Tibial nerve (tissue), 4 donors: ENCODE measurements at regions not wholly inside any gene's neighbourhood (a gene's known extent, or its start where the extent isn't known, plus 50 kb on each side); places are given as distances from the start of the nearest gene placed in this dataset.

Experiments used
- DNase-seq, 2 donors: peaks; one replicate each; pipeline ENCODE4 v3.0.0-alpha.2; 2019; ENCODE audit warnings: low spot score in 2 of 2
- H3K27ac ChIP-seq, 4 donors: fragments of 200-600 bp; sonication (generic) in 3 of 4; one replicate each; pipeline ENCODE4 v1.5.1; 2017 to 2019; ENCODE audit warnings: mild to moderate bottlenecking in 1 of 4
- H3K27me3 ChIP-seq, 2 donors: fragments of 200-600 bp; sonication (generic) in 1 of 2; one replicate each; pipeline versions ENCODE4 v1.5.1 to v1.6.0; 2017 to 2019
- H3K36me3 ChIP-seq, 3 donors: fragments of 200-600 bp; sonication (generic); one replicate each; pipeline ENCODE4 v1.5.1; 2018 to 2019
- H3K4me1 ChIP-seq, 4 donors: fragments of 200-600 bp; sonication (generic) in 3 of 4; one replicate each; pipeline ENCODE4 v1.5.1; 2017 to 2019
- H3K4me3 ChIP-seq, 4 donors: fragments of 200-600 bp; sonication (generic) in 3 of 4; one replicate each; pipeline ENCODE4 v1.5.1; 2017 to 2019; ENCODE audit warnings: mild to moderate bottlenecking in 1 of 4, moderate library complexity in 1 of 4
- H3K9me3 ChIP-seq, 4 donors: fragments of 200-600 bp; sonication (generic) in 3 of 4; one replicate each; pipeline ENCODE4 v1.5.1; 2017 to 2019
- CTCF ChIP-seq, 5 experiments: fragments of 200-600 bp in 3 of 5; fragments of 450-650 bp in 2 of 5; sonication (generic) in 3 of 5; IDR thresholded peaks; one replicate each; pipeline ENCODE4 v1.5.1; 2016 to 2019; ENCODE audit warnings: antibody characterized with exemption in 5 of 5, mild to moderate bottlenecking in 3 of 5, moderate library complexity in 2 of 5
- EP300 ChIP-seq, 2 donors: sonication (generic); formaldehyde crosslinking; IDR thresholded peaks; one replicate each; pipeline ENCODE4 v1.6.1; 2017; ENCODE audit warnings: antibody characterized with exemption in 2 of 2, mild to moderate bottlenecking in 1 of 2
- POLR2A ChIP-seq, 2 donors: fragments of 450-650 bp; IDR thresholded peaks; one replicate each; pipeline ENCODE4 v1.6.1; 2017; ENCODE audit warnings: antibody characterized with exemption in 2 of 2, mild to moderate bottlenecking in 2 of 2, moderate library complexity in 2 of 2
- WGBS, 2 donors: methylation state at CpG; one replicate each; pipeline ENCODE4 v1.1.5; 2018; 5-methylcytosine and 5-hydroxymethylcytosine counted together

- no peak for TF ChIP-seq EP300 (IDR thresholded peaks at IDR 0.05)
- TF ChIP-seq POLR2A (IDR thresholded peaks at IDR 0.05) = no peak
- TF ChIP-seq CTCF (IDR thresholded peaks at IDR 0.05) = no peak
- no peak overlapping the region for H3K27ac ChIP-seq
- H3K36me3 ChIP-seq = no peaks in the 10 kb centered on the region
- peaks cover 0 to 8% of the 10 kb centered on the region in 2 donors for H3K27me3 ChIP-seq
- peaks cover 0 to 3% (median 0%) of the 10 kb centered on the region in 4 donors for H3K9me3 ChIP-seq
- H3K4me1 ChIP-seq = no peaks in the 10 kb centered on the region
- no peak overlapping the region for H3K4me3 ChIP-seq
- WGBS, 2 donors = 62 to 73% methylated on average over 15 to 16 of the region's 16 CpGs
- DNase-seq = no peak
Measured at GRCh38 chr12:131251336-131252101, 297.8 kb downstream of the ADGRD1 start.

- H3K9me3 ChIP-seq = peaks cover 0 to 6% (median 0%) of the 10 kb centered on the region in 4 donors
- H3K27ac ChIP-seq = no peak overlapping the region
- WGBS, 2 donors = 82 to 86% methylated on average over 6 of the region's 6 CpGs
- no peak for DNase-seq
- no peak overlapping the region for H3K4me3 ChIP-seq
- no peaks in the 10 kb centered on the region for H3K36me3 ChIP-seq
- H3K27me3 ChIP-seq = peaks cover 0 to under 1% of the 10 kb centered on the region in 2 donors
- no peaks in the 10 kb centered on the region for H3K4me1 ChIP-seq
- TF ChIP-seq EP300 (IDR thresholded peaks at IDR 0.05) = no peak
- no peak for TF ChIP-seq POLR2A (IDR thresholded peaks at IDR 0.05)
- TF ChIP-seq CTCF (IDR thresholded peaks at IDR 0.05) = no peak
Measured at GRCh38 chr12:131253376-131254026, 299.8 kb downstream of the ADGRD1 start.

- TF ChIP-seq EP300 (IDR thresholded peaks at IDR 0.05) (no peak), POLR2A (IDR thresholded peaks at IDR 0.05) (no peak), CTCF (IDR thresholded peaks at IDR 0.05) (no peak)
- WGBS, 2 donors = 71 to 82% methylated on average over 2 of the region's 2 CpGs
- H3K36me3 ChIP-seq = no peaks in the 10 kb centered on the region
- H3K4me1 ChIP-seq = no peaks in the 10 kb centered on the region
- H3K9me3 ChIP-seq = peaks cover 0 to 6% (median 0%) of the 10 kb centered on the region in 4 donors
- H3K4me3 ChIP-seq = no peak overlapping the region
- H3K27ac ChIP-seq = no peak overlapping the region
- no peak for DNase-seq
- no peaks in the 10 kb centered on the region for H3K27me3 ChIP-seq
Measured at GRCh38 chr12:131254374-131254773, 300.7 kb downstream of the ADGRD1 start.

- Histone ChIP-seq H3K36me3 (no peaks in the 10 kb centered on the region), H3K27me3 (no peaks in the 10 kb centered on the region), H3K9me3 (peaks cover 0 to 6% (median 0%) of the 10 kb centered on the region in 4 donors), H3K4me1 (no peaks in the 10 kb centered on the region), H3K27ac (no peak overlapping the region), H3K4me3 (no peak overlapping the region)
- 74 to 78% methylated on average over 8 of the region's 8 CpGs for whole genome bisulfite sequencing, 2 donors
- no peak for TF ChIP-seq POLR2A (IDR thresholded peaks at IDR 0.05)
- no peak for TF ChIP-seq CTCF (IDR thresholded peaks at IDR 0.05)
- TF ChIP-seq EP300 (IDR thresholded peaks at IDR 0.05) = no peak
- no peak for DNase-seq
Measured at GRCh38 chr12:131258398-131258797, 304.7 kb downstream of the ADGRD1 start.

- Histone ChIP-seq H3K27me3 (no peaks in the 10 kb centered on the region), H3K36me3 (no peaks in the 10 kb centered on the region), H3K27ac (no peak overlapping the region), H3K4me1 (no peaks in the 10 kb centered on the region), H3K9me3 (peaks cover 0 to 6% (median 0%) of the 10 kb centered on the region in 4 donors), H3K4me3 (no peak overlapping the region)
- whole genome bisulfite sequencing, 2 donors = 72% methylated on average over 16 of the region's 16 CpGs
- no peak for TF ChIP-seq CTCF (IDR thresholded peaks at IDR 0.05)
- no peak for TF ChIP-seq POLR2A (IDR thresholded peaks at IDR 0.05)
- TF ChIP-seq EP300 (IDR thresholded peaks at IDR 0.05) = no peak
- DNase-seq = no peak
Measured at GRCh38 chr12:131260251-131260905, 306.7 kb downstream of the ADGRD1 start.
